IMR-90 (cell line): ENCODE measurements at regions not wholly inside any gene's neighbourhood (a gene's known extent, or its start where the extent isn't known, plus 50 kb on each side); places are given as distances from the start of the nearest gene placed in this dataset.

Experiments
- ATAC-seq: fragments of 200-7000 bp; cut with Tn5 transposase; 2 replicates; pipeline ENCODE4 v1.9.1; 2020; ENCODE audit warnings: low read depth, mild to moderate bottlenecking, moderate library complexity
- BruUV-seq: library from RNA; stranded (reverse); fragments of 400-500 nt; replicated peaks from 2 replicates; lab custom pipeline; 2021; lab: Mats Ljungman, UMichigan
- CTCF ChIA-PET: fragments of 300-600 bp; formaldehyde crosslinking; extraction: SDS; loops from one replicate; lab custom pipeline; 2021; ENCODE audit warnings: antibody characterized with exemption; lab: Yijun Ruan, JAX
- POLR2A ChIA-PET: fragments of 300-600 bp; sonication (Branson Sonifier 250); formaldehyde crosslinking; loops from one replicate; lab custom pipeline; 2022; ENCODE audit warnings: antibody characterized with exemption; ENCODE audit not compliant: unreplicated experiment; lab: Charles Lee
- DNase-seq: peaks from one replicate; pipeline ENCODE4 v3.0.0; 2013
- H2AFZ ChIP-seq: replicated peaks from 2 replicates; pipeline ENCODE3; 2013; ENCODE audit warnings: low read length, mild to moderate bottlenecking; ENCODE audit not compliant: poor library complexity
- H2AK5ac ChIP-seq: 2 replicates; pipeline ENCODE4 v1.6.1; 2013; ENCODE audit warnings: low read depth, low read length, inconsistent platforms
- H2AK9ac ChIP-seq: replicated peaks from 2 replicates; pipeline ENCODE3; 2013; ENCODE audit warnings: mild to moderate bottlenecking, low read depth, low read length, moderate library complexity; ENCODE audit not compliant: poor library complexity
- H2BK120ac ChIP-seq: 2 replicates; pipeline ENCODE4 v1.6.1; 2013; ENCODE audit warnings: low read depth, low read length, inconsistent platforms
- H2BK15ac ChIP-seq: 3 replicates; pipeline ENCODE4 v1.6.1; 2013; ENCODE audit warnings: low read depth, low read length, inconsistent platforms
- H2BK20ac ChIP-seq: 2 replicates; pipeline ENCODE4 v1.6.1; 2013; ENCODE audit warnings: low read depth, mild to moderate bottlenecking, inconsistent platforms, low read length, moderate library complexity
- H2BK5ac ChIP-seq: 2 replicates; pipeline ENCODE4 v1.6.1; 2013; ENCODE audit warnings: mild to moderate bottlenecking, low read depth, low read length, inconsistent platforms; ENCODE audit not compliant: poor library complexity, severe bottlenecking
- H3K14ac ChIP-seq: replicated peaks from 2 replicates; pipeline ENCODE4 v1.6.1; 2013; ENCODE audit warnings: low read depth, low read length, inconsistent platforms
- H3K18ac ChIP-seq: 2 replicates; pipeline ENCODE4 v1.6.1; 2013; ENCODE audit warnings: low read depth, low read length, control low read depth
- H3K23ac ChIP-seq: 2 replicates; pipeline ENCODE4 v1.6.1; 2013; ENCODE audit warnings: low read depth, low read length, inconsistent platforms
- H3K27ac ChIP-seq: 2 replicates; pipeline ENCODE4 v1.5.1; 2013; ENCODE audit warnings: mild to moderate bottlenecking, control low read depth, low read length; ENCODE audit not compliant: insufficient read depth
- H3K27me3 ChIP-seq: 2 replicates; pipeline ENCODE4 v1.6.1; 2013; ENCODE audit warnings: low read length; ENCODE audit not compliant: control insufficient read depth, insufficient read depth
- H3K36me3 ChIP-seq: 2 replicates; pipeline ENCODE4 v1.6.1; 2013; ENCODE audit warnings: low read length, mixed read lengths; ENCODE audit not compliant: control insufficient read depth, insufficient read depth
- H3K4ac ChIP-seq: 2 replicates; pipeline ENCODE4 v1.6.1; 2013; ENCODE audit warnings: low read depth, low read length, inconsistent platforms
- H3K4me1 ChIP-seq: 2 replicates; pipeline ENCODE4 v1.6.1; 2013; ENCODE audit warnings: low read length, mixed read lengths; ENCODE audit not compliant: control insufficient read depth, insufficient read depth
- H3K4me2 ChIP-seq: 2 replicates; pipeline ENCODE4 v1.6.1; 2013; ENCODE audit warnings: low read depth, mild to moderate bottlenecking, control low read depth, low read length, moderate library complexity
- H3K4me3 ChIP-seq: 2 replicates; pipeline ENCODE4 v1.5.1; 2013; ENCODE audit warnings: low read depth, mild to moderate bottlenecking, control low read depth, low read length, moderate library complexity; ENCODE audit not compliant: insufficient read depth
- H3K56ac ChIP-seq: 2 replicates; pipeline ENCODE4 v1.6.1; 2013; ENCODE audit warnings: low read length, inconsistent platforms; ENCODE audit not compliant: insufficient read depth; ENCODE audit errors: extremely low read depth
- H3K79me1 ChIP-seq, 2 experiments: 2 replicates each; pipeline ENCODE4 v1.6.1; 2013; ENCODE audit warnings: low read length in 2 of 2, inconsistent platforms in 1 of 2, low read depth in 1 of 2
- H3K9ac ChIP-seq: 2 replicates; pipeline ENCODE4 v1.6.1; 2013; ENCODE audit warnings: low read depth, low read length, control low read depth
- H3K9me1 ChIP-seq: 2 replicates; pipeline ENCODE4 v1.6.1; 2013; ENCODE audit warnings: low read length, inconsistent platforms; ENCODE audit not compliant: insufficient read depth
- H3K9me3 ChIP-seq: 2 replicates; pipeline ENCODE4 v1.6.1; 2013; ENCODE audit warnings: low read length; ENCODE audit not compliant: control insufficient read depth, insufficient read depth
- H4K20me1 ChIP-seq: 2 replicates; pipeline ENCODE4 v1.6.1; 2013; ENCODE audit warnings: low read length, inconsistent platforms; ENCODE audit not compliant: insufficient read depth
- H4K5ac ChIP-seq: 2 replicates; pipeline ENCODE4 v1.6.1; 2013; ENCODE audit warnings: mild to moderate bottlenecking, low read depth, low read length, control low read depth
- H4K8ac ChIP-seq, 2 experiments: 2 replicates each; pipeline ENCODE4 v1.6.1; 2013; ENCODE audit warnings: low read depth in 2 of 2, low read length in 2 of 2, control low read depth in 1 of 2, inconsistent platforms in 1 of 2
- H4K91ac ChIP-seq: 2 replicates; pipeline ENCODE4 v1.6.1; 2013; ENCODE audit warnings: low read depth, low read length, inconsistent platforms; ENCODE audit not compliant: insufficient read depth
- CHD1 ChIP-seq: IDR thresholded peaks from 2 replicates; pipeline ENCODE4 v1.6.1; 2012; ENCODE audit warnings: low read depth, low read length, improper control_type of control experiment
- FOS ChIP-seq: fragments of 150-350 bp; IDR thresholded peaks from 2 replicates; pipeline ENCODE4 v1.6.1; 2016; ENCODE audit warnings: low read depth, low read length
- MAFK ChIP-seq: IDR thresholded peaks from 2 replicates; pipeline ENCODE4 v1.6.1; 2012; ENCODE audit warnings: low read depth, low read length, improper control_type of control experiment
- NFE2L2 ChIP-seq: fragments of 150-350 bp; IDR thresholded peaks from 2 replicates; pipeline ENCODE4 v1.6.1; 2016; ENCODE audit warnings: low read depth, mild to moderate bottlenecking, low read length
- POLR2A ChIP-seq: IDR thresholded peaks from 2 replicates; pipeline ENCODE4 v1.6.1; 2012; ENCODE audit warnings: mild to moderate bottlenecking, low read depth, low read length
- RCOR1 ChIP-seq: IDR thresholded peaks from 2 replicates; pipeline ENCODE4 v1.6.1; 2012; ENCODE audit warnings: mild to moderate bottlenecking, low read length, improper control_type of control experiment; ENCODE audit not compliant: insufficient replicate concordance
- SMC3 ChIP-seq: fragments of 150-350 bp; IDR thresholded peaks from 2 replicates; pipeline ENCODE4 v1.6.1; 2016; ENCODE audit warnings: low read depth, mild to moderate bottlenecking, antibody characterized with exemption, low read length, moderate library complexity
- WGBS, 2 experiments: methylation state at CpG; one replicate each; pipeline versions ENCODE4 v1.1.5 to v1.1.7; 2013; ENCODE audit warnings: missing lambda C conversion rate in 2 of 2; ENCODE audit not compliant: insufficient read length in 1 of 2; ENCODE audit errors: extremely low coverage in 2 of 2; 5-methylcytosine and 5-hydroxymethylcytosine counted together
- dilution Hi-C: fragments of 300-500 bp; cut with HindIII; formaldehyde crosslinking; loops from one replicate; pipeline ENCODE4 v1.14.3; 2018; ENCODE audit warnings: low sequenced_read_pairs; ENCODE audit not compliant: unreplicated experiment
- in situ Hi-C: fragments of 300-500 bp; cut with MboI; formaldehyde crosslinking; loops from 3 replicates; pipeline ENCODE4 v1.14.3; 2019; ENCODE audit warnings: low sequenced_read_pairs, inconsistent platforms, mixed read lengths
- intact Hi-C: fragments of 100-400 bp; cut with micrococcal nuclease; formaldehyde crosslinking; loops from 2 replicates; pipeline ENCODE4 v1.10.0; 2022
- TF ChIP-seq, protein P1 (sequence below): fragments of 150-350 bp; IDR thresholded peaks from 2 replicates; pipeline ENCODE4 v1.6.1; 2017; ENCODE audit warnings: mild to moderate bottlenecking, antibody characterized with exemption, low read length, low read depth
- TF ChIP-seq, protein P2 (sequence below): conservative IDR thresholded peaks from 2 replicates; pipeline ENCODE4 v1.5.1; 2012; ENCODE audit warnings: mild to moderate bottlenecking, low read depth, low read length, improper control_type of control experiment

DNA sequence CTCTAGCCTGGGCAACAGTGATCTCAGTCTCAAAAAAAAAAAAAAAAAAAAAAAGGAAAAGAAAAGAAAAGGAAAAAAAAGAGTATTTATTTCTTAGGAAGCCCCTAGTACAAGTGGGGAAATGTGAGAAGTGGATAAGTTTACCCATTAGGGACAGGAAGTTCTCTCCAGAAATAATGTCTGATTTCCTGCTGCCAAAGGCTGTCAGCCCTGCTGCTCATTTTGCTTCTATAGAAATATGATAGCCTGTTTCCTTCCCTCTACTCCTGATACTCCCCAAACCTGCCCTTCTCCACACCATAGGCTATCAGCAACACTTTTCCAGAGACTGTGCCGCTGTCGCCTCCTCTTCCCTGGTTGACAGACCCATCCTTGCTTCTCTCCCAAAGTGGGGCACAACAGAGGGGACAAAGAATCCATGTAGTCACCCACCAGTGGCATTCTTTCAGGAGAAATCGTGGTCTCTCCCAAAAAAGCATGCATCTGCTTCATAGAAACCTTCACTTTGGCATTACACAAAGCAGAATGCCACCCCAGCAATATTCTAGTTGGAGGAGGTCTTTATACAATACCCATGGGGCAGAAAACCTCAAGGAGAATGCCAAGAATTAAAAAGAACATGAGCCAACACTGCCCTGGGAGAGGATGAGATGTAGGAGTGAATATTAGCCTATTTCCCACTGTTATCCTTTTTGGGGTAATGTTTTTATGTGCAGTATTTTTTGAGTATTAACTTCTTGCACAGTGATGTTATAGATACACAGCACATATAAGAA is 166.3 kb upstream of the NR5A2 start:
- DNase-seq, result no peak
- H4K20me1 ChIP-seq, result no peaks in the 10 kb centered on the region
- intact Hi-C loops (no loop called here), dilution Hi-C loops (no loop called here), in situ Hi-C loops (no loop called here)
- no peak overlapping the region for H3K18ac ChIP-seq
- CTCF ChIA-PET, result no interaction called here
- H3K23ac ChIP-seq, result no peak overlapping the region
- 100% methylated on average over 2 of the region's 3 CpGs; no CpG with 5 or more reads in 1 of the 2 experiments for WGBS, 2 experiments
- no TSS peak for BruUV-seq
- no peaks in the 10 kb centered on the region; the same call in 1 of the 2 replicates for H3K4me1 ChIP-seq
- H3K14ac ChIP-seq, result peak overlapping the region; percentile 21; the same call in 1 of the 2 replicates
- H2BK15ac ChIP-seq, result peak overlapping the region; percentile 56; the same call in 1 of the 3 replicates
- H2BK120ac ChIP-seq, result peak overlapping the region; percentile 44; the same call in 1 of the 2 replicates
- no peaks in the 10 kb centered on the region for H3K9me3 ChIP-seq
- H3K56ac ChIP-seq, result no peak overlapping the region
- no peak overlapping the region for H3K4me2 ChIP-seq
- H3K4ac ChIP-seq, result 0 out of 2 replicates have a peak overlapping the region, but pooled peaks have one; percentile 10
- H3K9ac ChIP-seq, result no peak overlapping the region
- H4K8ac ChIP-seq, result no peak overlapping the region
- H2BK20ac ChIP-seq, result peak overlapping the region; percentile 9; the same call in 1 of the 2 replicates
- no peak overlapping the region for H3K4me3 ChIP-seq
- no peaks in the 10 kb centered on the region for H3K27me3 ChIP-seq
- no peak overlapping the region for H3K27ac ChIP-seq
- ATAC-seq, result no peak
- peak overlapping the region; percentile 77 for H2AK9ac ChIP-seq
- no peak overlapping the region for H4K5ac ChIP-seq
- H2BK5ac ChIP-seq, result no peak overlapping the region
- no peaks in the 10 kb centered on the region for H3K36me3 ChIP-seq
- no peak overlapping the region for H4K91ac ChIP-seq
- peak overlapping the region; percentile 62 for H2AFZ ChIP-seq
- H2AK5ac ChIP-seq, result peak overlapping the region; percentile 66; the same call in 1 of the 2 replicates
- POLR2A ChIA-PET, result no interaction called here
- H3K9me1 ChIP-seq, result no peaks in the 10 kb centered on the region
- no peaks in the 10 kb centered on the region for H3K79me1 ChIP-seq
- TF ChIP-seq CHD1, result no peak
- TF ChIP-seq, protein P1, sequence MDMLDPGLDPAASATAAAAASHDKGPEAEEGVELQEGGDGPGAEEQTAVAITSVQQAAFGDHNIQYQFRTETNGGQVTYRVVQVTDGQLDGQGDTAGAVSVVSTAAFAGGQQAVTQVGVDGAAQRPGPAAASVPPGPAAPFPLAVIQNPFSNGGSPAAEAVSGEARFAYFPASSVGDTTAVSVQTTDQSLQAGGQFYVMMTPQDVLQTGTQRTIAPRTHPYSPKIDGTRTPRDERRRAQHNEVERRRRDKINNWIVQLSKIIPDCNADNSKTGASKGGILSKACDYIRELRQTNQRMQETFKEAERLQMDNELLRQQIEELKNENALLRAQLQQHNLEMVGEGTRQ, result no peak
- TF ChIP-seq POLR2A, result no peak
- TF ChIP-seq NFE2L2, result no peak
- TF ChIP-seq, protein P2, sequence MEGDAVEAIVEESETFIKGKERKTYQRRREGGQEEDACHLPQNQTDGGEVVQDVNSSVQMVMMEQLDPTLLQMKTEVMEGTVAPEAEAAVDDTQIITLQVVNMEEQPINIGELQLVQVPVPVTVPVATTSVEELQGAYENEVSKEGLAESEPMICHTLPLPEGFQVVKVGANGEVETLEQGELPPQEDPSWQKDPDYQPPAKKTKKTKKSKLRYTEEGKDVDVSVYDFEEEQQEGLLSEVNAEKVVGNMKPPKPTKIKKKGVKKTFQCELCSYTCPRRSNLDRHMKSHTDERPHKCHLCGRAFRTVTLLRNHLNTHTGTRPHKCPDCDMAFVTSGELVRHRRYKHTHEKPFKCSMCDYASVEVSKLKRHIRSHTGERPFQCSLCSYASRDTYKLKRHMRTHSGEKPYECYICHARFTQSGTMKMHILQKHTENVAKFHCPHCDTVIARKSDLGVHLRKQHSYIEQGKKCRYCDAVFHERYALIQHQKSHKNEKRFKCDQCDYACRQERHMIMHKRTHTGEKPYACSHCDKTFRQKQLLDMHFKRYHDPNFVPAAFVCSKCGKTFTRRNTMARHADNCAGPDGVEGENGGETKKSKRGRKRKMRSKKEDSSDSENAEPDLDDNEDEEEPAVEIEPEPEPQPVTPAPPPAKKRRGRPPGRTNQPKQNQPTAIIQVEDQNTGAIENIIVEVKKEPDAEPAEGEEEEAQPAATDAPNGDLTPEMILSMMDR, result no peak
- TF ChIP-seq SMC3, result no peak
- no peak for TF ChIP-seq RCOR1
- no peak for TF ChIP-seq MAFK
- TF ChIP-seq FOS, result no peak
